ENCODE measurements at regions not wholly inside any gene's neighbourhood (a gene's known extent, or its start where the extent isn't known, plus 50 kb on each side); places are given as distances from the start of the nearest gene placed in this dataset.
"Not testable (repeated sequence)": the region's sequence is repeated elsewhere in the genome, so short reads cannot be mapped to it uniquely, and the experiment has no call there.

GRCh38 chr19:31881988-31882387 lies 463.4 kb upstream of the ZNF507 start:
- no peak for DNase-seq (ENCODE audit: low read depth in 2 of 2)

DNA sequence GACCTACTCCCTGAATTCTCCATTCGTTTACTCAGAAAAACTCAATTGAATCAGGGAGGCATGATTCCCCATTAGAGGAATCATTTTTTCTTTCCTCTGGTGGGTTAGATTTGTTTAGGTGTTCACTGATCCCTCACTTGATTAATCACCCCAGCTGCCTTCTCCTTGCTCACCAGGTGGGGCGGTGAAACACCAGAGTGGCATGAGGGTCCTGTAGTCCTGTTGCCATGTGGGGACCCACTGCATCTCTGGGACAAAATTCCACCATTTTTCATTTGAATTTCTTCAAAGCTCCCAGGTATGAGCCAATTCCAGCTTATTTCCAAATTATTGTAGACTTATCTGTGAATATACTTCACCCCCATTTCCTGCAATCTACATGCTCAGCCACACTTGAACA lies 462.7 kb upstream of the ZNF507 start:
- DNase-seq (ENCODE audit: low read depth in 2 of 2), result no peak

GRCh38 chr19:31883296-31883990 lies 462.0 kb upstream of the ZNF507 start:
- no peak for DNase-seq (ENCODE audit: low read depth in 2 of 2)

GRCh38 chr19:31885280-31885853 lies 460.0 kb upstream of the ZNF507 start:
- no peak for DNase-seq (ENCODE audit: low read depth in 2 of 2)

GRCh38 chr19:31890230-31890629 lies 455.2 kb upstream of the ZNF507 start:
- no peak for DNase-seq (ENCODE audit: low read depth in 2 of 2)

GRCh38 chr19:31892060-31892459 lies 453.4 kb upstream of the ZNF507 start:
- no peak for DNase-seq (ENCODE audit: low read depth in 2 of 2)

GRCh38 chr19:31893491-31893890 lies 451.9 kb upstream of the ZNF507 start:
- DNase-seq (ENCODE audit: low read depth in 2 of 2), result not testable (repeated sequence)

GRCh38 chr19:31894451-31894850 lies 451.0 kb upstream of the ZNF507 start:
- no peak for DNase-seq (ENCODE audit: low read depth in 2 of 2)

DNA sequence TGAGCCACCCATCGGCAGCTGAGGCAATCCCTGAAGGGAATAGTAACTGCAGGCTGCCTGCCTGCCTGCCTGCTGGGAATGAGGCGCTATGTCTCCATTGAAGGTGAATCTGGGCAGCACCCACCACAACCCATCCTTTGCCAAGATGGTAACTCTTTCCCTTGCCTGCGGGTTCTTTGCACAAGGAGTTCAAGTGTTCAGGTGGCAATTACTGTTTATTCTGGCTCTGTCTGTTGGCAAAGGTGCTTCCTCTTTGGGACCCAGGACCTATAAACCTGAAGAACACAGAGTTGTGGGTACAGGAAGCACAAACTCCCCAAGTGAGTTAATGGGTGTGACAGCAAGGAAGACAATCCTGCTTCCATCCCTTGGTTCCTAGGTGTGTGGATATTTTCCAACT lies 448.1 kb upstream of the ZNF507 start:
- no peak for DNase-seq (ENCODE audit: low read depth in 2 of 2)

GRCh38 chr19:31900991-31901390 lies 444.4 kb upstream of the ZNF507 start:
- no peak for DNase-seq (ENCODE audit: low read depth in 2 of 2)

- no peak for DNase-seq (ENCODE audit: low read depth in 2 of 2)
Measured at GRCh38 chr19:31902821-31903220, 442.6 kb upstream of the ZNF507 start.

DNA sequence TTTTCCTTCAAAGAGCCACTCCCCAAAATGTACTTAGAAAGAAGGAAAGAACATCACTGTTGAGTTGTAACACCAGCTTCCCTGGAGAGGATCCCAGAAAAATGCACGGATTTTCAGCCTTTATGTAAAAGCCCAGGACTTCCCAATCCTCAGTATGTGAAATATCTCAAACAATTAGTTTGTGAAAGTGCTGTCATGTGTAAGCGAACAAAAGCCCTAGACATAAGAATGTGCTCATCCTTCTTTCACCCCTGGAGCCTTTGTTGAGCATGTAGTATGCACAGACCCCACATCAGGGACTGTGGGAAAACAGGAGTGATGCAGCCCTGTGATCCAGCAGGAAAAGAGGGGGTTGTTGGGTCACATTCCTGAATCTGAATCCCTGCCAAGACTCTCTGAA lies 441.4 kb upstream of the ZNF507 start:
- no peak for DNase-seq (ENCODE audit: low read depth in 2 of 2)

GRCh38 chr19:31906111-31906871 lies 439.1 kb upstream of the ZNF507 start:
- DNase-seq (ENCODE audit: low read depth in 2 of 2), result no peak

GRCh38 chr19:31907661-31908060 lies 437.7 kb upstream of the ZNF507 start:
- DNase-seq (ENCODE audit: low read depth in 2 of 2), result no peak

DNA sequence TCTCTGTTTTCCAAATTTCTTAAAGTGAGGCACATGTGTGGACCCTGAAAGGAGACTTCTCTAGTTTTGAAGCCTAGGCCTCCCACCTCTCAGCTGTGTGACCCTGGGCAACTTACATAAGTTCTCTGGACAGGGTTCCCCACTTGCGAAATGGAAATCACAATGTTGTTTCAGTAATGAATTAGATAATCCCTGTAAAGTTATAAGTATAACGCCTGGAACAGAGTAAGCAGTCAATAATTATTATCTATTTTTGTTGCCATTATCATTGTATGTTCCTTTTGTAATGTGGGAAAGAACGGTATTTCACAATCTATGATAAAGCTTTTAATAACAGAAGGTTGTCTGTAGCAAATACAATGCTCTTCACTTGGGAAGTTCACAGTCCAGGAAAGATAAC lies 437.3 kb upstream of the ZNF507 start:
- no peak for DNase-seq (ENCODE audit: low read depth in 2 of 2)

DNA sequence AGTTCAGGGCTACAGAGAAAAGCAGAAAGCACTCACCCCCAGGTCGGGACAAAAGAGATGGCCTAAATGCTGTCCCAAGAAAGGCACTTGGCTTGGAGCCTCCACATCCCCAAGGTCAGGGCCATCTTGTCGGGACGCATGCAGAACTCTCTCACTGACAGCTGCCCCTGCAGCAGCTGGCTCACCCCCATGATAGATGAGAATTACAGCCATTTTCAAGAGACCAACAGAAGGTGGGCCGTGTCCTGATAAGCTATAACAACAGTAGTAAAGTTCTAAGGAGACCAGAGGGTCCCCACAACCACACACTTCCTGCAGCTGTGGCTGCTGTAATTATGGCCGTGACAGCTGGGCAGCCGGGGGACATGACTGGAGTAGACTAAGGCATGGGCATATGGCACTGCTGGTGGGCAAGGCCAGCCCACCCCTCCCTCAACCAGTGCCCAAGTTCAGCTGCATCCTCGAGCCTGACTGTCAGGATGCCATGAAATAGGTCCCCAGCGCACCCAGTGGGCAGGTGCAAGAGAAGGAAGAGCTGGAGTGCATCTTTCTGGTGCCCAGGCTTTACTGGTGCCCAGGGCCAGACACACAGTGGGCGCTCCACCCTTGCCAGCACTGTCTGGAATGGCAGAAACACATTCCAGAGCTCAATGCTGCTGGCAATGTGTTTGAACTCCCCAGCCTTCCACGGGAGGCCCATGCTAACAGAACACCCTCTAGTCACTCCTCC lies 436.7 kb upstream of the ZNF507 start:
- no peak for DNase-seq (ENCODE audit: low read depth in 2 of 2)

GRCh38 chr19:31910224-31910623 lies 435.2 kb upstream of the ZNF507 start:
- no peak for DNase-seq (ENCODE audit: low read depth in 2 of 2)

DNA sequence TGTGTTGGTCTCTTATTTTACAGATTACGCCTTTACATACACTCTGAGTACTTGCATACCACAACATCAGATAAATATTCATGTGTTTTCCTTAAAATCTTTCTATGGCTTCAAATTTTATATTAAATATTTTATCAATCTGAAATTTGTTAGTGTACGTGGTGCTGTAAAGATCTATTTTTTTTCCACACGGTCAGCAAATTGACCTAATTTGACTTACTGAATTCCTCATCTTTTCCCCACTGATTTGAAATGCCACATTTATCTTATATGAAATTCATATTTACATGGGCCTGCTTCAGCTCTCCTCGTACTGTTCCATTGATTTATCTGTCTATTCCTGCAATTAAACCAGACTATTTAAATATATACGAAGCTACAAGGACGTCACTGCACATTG lies 433.8 kb upstream of the ZNF507 start:
- no peak for DNase-seq (ENCODE audit: low read depth in 2 of 2)

DNA sequence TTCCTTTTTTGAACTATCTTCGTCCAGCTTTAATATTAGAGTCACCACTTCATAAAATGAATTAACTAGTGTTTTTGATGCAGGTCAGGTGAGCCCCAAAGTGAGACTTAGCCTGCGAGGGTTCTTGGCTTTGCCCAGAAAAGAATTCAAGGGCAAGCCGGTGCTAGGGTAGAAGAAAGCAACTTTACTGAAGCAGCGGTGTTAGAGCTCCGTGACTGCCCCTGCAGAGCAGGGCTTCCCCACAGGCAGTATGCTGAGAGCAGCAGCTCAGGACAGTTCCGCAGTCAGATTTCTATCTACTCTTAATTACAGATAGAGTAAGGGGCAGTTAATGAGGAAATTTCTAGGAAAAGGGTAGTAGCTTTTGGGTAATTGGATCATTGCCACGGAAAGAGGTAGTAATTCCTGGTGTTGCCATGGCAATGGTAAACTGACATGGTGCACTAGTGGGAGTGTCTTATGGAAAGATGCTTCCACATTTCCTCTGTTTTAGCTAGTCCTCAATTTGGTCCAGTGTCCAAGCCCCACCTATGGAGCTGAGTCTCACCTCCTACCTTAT lies 432.2 kb upstream of the ZNF507 start:
- DNase-seq (ENCODE audit: low read depth in 2 of 2), result no peak

DNA sequence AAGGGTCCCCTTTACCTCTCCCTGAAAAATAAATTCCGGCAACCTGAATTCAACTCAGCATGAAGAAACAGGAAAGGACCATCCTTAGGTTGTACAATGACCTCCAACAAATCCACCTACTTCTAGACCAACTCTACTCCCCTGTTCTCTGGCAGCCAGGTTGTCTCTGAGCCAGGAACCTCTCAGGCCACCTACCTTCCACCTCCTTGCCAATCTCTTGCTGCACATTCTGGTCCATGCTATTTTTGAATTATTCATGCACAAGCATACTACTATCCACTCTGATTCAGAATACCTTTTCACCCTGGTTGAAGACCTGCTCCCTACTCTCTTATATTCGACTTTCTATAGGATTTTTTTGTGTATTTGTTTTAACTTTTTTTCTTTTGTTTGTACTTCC lies 415.0 kb upstream of the ZNF507 start:
- no peak for DNase-seq (ENCODE audit: low read depth in 2 of 2)

DNA sequence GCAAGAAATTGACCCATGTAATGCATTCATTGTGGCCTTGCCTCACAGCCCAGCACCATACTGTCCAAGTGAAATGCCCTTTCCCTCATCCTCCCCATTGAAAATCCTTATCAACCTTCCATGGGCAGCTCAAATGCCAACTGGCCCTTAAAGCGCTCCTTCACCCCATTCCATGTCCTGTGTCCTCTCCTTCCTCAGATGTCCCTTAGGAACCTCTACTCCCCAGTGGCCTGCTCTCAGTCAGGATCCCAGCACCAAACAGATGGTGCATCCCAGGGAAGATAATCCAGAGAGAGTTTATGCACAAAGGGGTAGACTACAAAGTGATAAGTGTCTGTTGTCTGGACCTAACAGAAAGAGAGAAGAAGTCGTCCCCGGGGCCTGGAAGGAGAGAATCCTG lies 407.4 kb upstream of the ZNF507 start:
- DNase-seq (ENCODE audit: low read depth in 2 of 2), result no peak

DNA sequence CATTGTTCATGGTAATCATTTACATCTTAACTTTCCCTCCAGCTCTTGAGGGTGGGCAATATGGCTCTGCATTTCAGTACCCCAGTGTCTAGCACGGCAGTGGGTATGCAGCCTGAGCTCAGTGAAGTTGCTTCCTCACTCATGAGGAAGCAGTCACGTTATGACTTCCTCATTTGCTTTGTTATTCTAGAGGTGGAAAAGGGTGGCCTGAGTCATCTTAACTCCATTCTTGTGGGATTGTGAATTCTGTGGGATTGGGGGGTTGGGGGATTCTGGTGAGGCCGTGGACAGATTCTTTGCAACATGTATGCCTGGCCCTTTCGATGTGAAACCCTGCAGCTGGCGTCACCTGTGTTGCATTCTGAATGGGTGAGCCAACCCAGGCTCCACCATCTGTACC lies 406.7 kb upstream of the ZNF507 start:
- no peak for DNase-seq (ENCODE audit: low read depth in 2 of 2)

Data from stimulated activated CD8-positive, alpha-beta memory T cell treated with anti-CD3 and anti-CD28 coated beads, Interleukin-15, amount 100 ng/mL, for 48 hours (primary cell).